OCI-LY7 (cell line): ENCODE measurements at regions not wholly inside any gene's neighbourhood (a gene's known extent, or its start where the extent isn't known, plus 50 kb on each side); places are given as distances from the start of the nearest gene placed in this dataset.

Experiments used
- BruUV-seq: library from RNA; stranded (reverse); fragments of 400-500 nt; replicated peaks from 2 replicates; lab custom pipeline; 2021; lab: Mats Ljungman, UMichigan
- CTCF ChIA-PET: fragments of 300-600 bp; sonication (Branson Sonifier 250); formaldehyde crosslinking; loops from one replicate; lab custom pipeline; 2022; ENCODE audit warnings: antibody characterized with exemption; ENCODE audit not compliant: unreplicated experiment; lab: Charles Lee
- POLR2A ChIA-PET: fragments of 300-600 bp; sonication (Branson Sonifier 250); formaldehyde crosslinking; loops from one replicate; lab custom pipeline; 2022; ENCODE audit warnings: antibody characterized with exemption; lab: Charles Lee
- DNase-seq: peaks from one replicate; pipeline ENCODE4 v3.0.0-alpha.2; 2015; ENCODE audit warnings: low spot score
- H2AFZ ChIP-seq: fragments of 200-600 bp; sonication (generic), shearing (Covaris generic); 2 replicates; pipeline ENCODE4 v1.6.1; 2014; ENCODE audit warnings: mild to moderate bottlenecking, antibody characterized with exemption, low read length, moderate library complexity
- H3K27ac ChIP-seq: fragments of 200-600 bp; sonication (generic); 2 replicates; pipeline ENCODE4 v1.5.1; 2014; ENCODE audit warnings: mixed run types, low read depth, mild to moderate bottlenecking, moderate library complexity, low read length, inconsistent platforms; ENCODE audit not compliant: poor library complexity, severe bottlenecking
- H3K36me3 ChIP-seq: fragments of 200-600 bp; sonication (generic); 2 replicates; pipeline ENCODE4 v1.6.1; 2014; ENCODE audit warnings: mild to moderate bottlenecking, antibody characterized with exemption, low read length, moderate library complexity, mixed read lengths; ENCODE audit not compliant: insufficient read depth
- H3K4me1 ChIP-seq: fragments of 200-600 bp; sonication (generic); 2 replicates; pipeline ENCODE4 v1.5.1; 2014; ENCODE audit warnings: mild to moderate bottlenecking, low read length; ENCODE audit not compliant: insufficient read depth, poor library complexity, severe bottlenecking
- H3K4me2 ChIP-seq: fragments of 200-600 bp; sonication (generic); 2 replicates; pipeline ENCODE4 v1.6.1; 2014; ENCODE audit warnings: mild to moderate bottlenecking, low read length
- H3K4me3 ChIP-seq: fragments of 200-600 bp; sonication (generic); 2 replicates; pipeline ENCODE4 v1.5.1; 2014; ENCODE audit warnings: mild to moderate bottlenecking, low read depth, low read length; ENCODE audit not compliant: poor library complexity, severe bottlenecking
- H3K79me2 ChIP-seq: fragments of 200-600 bp; sonication (generic); 2 replicates; pipeline ENCODE4 v1.6.1; 2016; ENCODE audit warnings: low read depth, mild to moderate bottlenecking, low read length, moderate library complexity, mixed read lengths; ENCODE audit not compliant: insufficient read depth
- H3K9me2 ChIP-seq: fragments of 200-600 bp; sonication (generic); 2 replicates; pipeline ENCODE4 v1.6.1; 2016; ENCODE audit warnings: mild to moderate bottlenecking, low read length, mixed read lengths; ENCODE audit not compliant: insufficient read depth
- H3K9me3 ChIP-seq: fragments of 200-600 bp; sonication (generic); 2 replicates; pipeline ENCODE4 v1.6.1; 2014; ENCODE audit warnings: mild to moderate bottlenecking, mixed run types, low read length, mixed read lengths
- H4K20me1 ChIP-seq: fragments of 200-600 bp; sonication (generic); 2 replicates; pipeline ENCODE4 v1.6.1; 2014; ENCODE audit warnings: mild to moderate bottlenecking, antibody characterized with exemption, low read length, moderate library complexity, mixed read lengths; ENCODE audit not compliant: insufficient read depth
- CTCF ChIP-seq: fragments of 200-600 bp; sonication (generic); conservative IDR thresholded peaks from 2 replicates; pipeline ENCODE4 v1.5.1; 2014; ENCODE audit warnings: mild to moderate bottlenecking, antibody characterized with exemption, low read length, moderate library complexity, mixed read lengths
- EZH2phosphoT487 ChIP-seq: fragments of 200-600 bp; sonication (generic); IDR thresholded peaks from 2 replicates; pipeline ENCODE4 v1.6.1; 2018; ENCODE audit warnings: low read depth, borderline replicate concordance, mild to moderate bottlenecking, mixed run types, antibody characterized with exemption, low read length, moderate library complexity, mixed read lengths
- intact Hi-C: fragments of 100-400 bp; cut with micrococcal nuclease; formaldehyde crosslinking; loops from one replicate; pipeline ENCODE4 v1.10.0; 2022; ENCODE audit not compliant: unreplicated experiment

DNA sequence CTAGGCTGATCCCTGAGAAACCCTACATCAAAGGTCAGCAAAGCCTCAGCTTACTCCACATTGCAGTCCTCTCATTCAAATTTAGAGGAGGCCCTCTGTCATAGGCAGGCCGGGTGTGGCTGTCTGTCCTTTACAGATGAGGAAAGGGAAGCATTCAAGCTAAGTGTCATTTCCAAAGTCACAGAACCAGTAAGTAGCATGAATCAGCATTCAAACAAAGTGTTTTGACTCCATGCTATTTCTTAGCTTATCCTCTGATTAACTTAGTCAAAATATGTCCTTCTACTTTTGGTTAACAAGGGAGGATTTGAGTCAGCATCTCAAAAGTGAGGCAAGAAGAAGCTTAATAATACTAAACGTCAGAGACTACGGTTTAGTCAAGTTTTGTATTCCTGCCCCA lies 409.0 kb upstream of the POU3F3 start:
- no peaks in the 10 kb centered on the region for H4K20me1 ChIP-seq
- H3K27ac ChIP-seq: no peak overlapping the region
- H3K79me2 ChIP-seq: no peaks in the 10 kb centered on the region
- H3K4me3 ChIP-seq: no peak overlapping the region
- no peaks in the 10 kb centered on the region for H3K9me3 ChIP-seq
- intact Hi-C loops: no loop called here
- BruUV-seq: no TSS peak
- ChIA-PET CTCF (no interaction called here), POLR2A (interaction anchor here (0.6 kb wide), 1 partner anchor 16 kb away, joined by 3 read pairs; no protein-coding TSS in a partner anchor)
- DNase-seq: no peak
- no peak for TF ChIP-seq EZH2phosphoT487
- no peak for TF ChIP-seq CTCF
- no peaks in the 10 kb centered on the region for H3K9me2 ChIP-seq
- H3K36me3 ChIP-seq: no peaks in the 10 kb centered on the region
- H3K4me1 ChIP-seq: no peaks in the 10 kb centered on the region
- no peak overlapping the region for H3K4me2 ChIP-seq
- no peak overlapping the region; the same call in 1 of the 2 replicates for H2AFZ ChIP-seq

- H3K9me2 ChIP-seq: peaks cover 4% of the 10 kb centered on the region; the same call in 1 of the 2 replicates
- BruUV-seq: no TSS peak
- H2AFZ ChIP-seq: 0 out of 2 replicates have a peak overlapping the region, but pooled peaks have one; percentile 33
- H3K4me1 ChIP-seq: no peaks in the 10 kb centered on the region
- no peak for TF ChIP-seq EZH2phosphoT487
- TF ChIP-seq CTCF: peak; percentile 61
- ChIA-PET CTCF (no interaction called here), POLR2A (no interaction called here)
- intact Hi-C loops: no loop called here
- peak overlapping the region; percentile 30 for H3K4me3 ChIP-seq
- H3K36me3 ChIP-seq: no peaks in the 10 kb centered on the region
- H3K79me2 ChIP-seq: no peaks in the 10 kb centered on the region
- H4K20me1 ChIP-seq: no peaks in the 10 kb centered on the region
- H3K9me3 ChIP-seq: no peaks in the 10 kb centered on the region
- H3K4me2 ChIP-seq: peak overlapping the region; percentile 45
- DNase-seq: peak; percentile 9
- H3K27ac ChIP-seq: no peak overlapping the region
These were observed 406.0 kb upstream of the POU3F3 start for GRCh38 chr2:104447831-104448434.
